Superior temporal gyrus (tissue), 1 donor: ENCODE measurements at regions not wholly inside any gene's neighbourhood (a gene's known extent, or its start where the extent isn't known, plus 50 kb on each side); places are given as distances from the start of the nearest gene placed in this dataset.

ENCODE experiments used
- DNase-seq: peaks from one replicate; pipeline ENCODE4 v3.0.0-alpha.2; 2016; ENCODE audit errors: extremely low spot score

DNA sequence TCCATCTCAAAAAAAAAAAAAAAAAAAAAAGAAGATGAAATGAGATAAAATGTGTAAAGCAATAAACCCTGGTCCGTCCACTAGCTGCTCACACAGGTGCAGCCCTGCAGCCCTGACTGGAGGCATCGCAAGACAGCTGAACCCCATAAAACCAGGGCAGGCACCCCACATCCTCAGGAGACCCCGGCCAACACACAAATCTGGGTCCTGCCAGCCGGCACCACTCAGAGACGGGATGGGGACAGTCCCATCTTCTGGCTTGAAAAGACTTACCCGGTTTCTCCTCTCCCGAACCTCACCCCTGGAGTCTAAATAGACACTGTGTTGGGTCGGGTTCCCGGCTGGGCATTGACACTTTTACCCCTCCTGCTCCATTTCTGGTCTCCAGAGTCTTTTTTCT, 52.7 kb upstream of the TNRC6C start:
- DNase-seq, result no peak

DNA sequence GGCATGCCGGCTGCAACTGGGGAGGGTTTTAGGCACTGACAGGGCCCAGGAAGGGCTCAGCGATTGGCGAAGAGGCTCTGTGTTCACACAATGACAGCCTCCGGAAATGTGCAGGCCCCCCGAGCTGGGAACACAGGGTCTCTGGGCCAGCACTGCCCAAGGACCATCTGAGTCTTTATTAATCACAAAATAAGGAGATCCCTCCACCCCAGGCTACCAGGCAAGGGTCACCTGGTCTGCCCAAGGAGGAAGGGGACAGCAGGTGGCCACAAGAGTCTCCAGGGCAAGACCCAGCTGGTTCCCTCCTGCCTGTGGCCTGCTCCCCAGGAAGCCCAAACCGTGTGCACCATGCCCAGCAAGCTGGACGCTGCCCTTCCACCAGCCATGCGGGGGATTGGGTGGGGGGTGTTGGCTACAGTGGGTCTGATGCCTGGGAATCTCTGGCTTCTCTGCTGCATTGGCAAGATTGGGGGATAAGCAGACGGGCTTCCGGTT, 52.1 kb upstream of the TNRC6C start:
- no peak for DNase-seq

DNA sequence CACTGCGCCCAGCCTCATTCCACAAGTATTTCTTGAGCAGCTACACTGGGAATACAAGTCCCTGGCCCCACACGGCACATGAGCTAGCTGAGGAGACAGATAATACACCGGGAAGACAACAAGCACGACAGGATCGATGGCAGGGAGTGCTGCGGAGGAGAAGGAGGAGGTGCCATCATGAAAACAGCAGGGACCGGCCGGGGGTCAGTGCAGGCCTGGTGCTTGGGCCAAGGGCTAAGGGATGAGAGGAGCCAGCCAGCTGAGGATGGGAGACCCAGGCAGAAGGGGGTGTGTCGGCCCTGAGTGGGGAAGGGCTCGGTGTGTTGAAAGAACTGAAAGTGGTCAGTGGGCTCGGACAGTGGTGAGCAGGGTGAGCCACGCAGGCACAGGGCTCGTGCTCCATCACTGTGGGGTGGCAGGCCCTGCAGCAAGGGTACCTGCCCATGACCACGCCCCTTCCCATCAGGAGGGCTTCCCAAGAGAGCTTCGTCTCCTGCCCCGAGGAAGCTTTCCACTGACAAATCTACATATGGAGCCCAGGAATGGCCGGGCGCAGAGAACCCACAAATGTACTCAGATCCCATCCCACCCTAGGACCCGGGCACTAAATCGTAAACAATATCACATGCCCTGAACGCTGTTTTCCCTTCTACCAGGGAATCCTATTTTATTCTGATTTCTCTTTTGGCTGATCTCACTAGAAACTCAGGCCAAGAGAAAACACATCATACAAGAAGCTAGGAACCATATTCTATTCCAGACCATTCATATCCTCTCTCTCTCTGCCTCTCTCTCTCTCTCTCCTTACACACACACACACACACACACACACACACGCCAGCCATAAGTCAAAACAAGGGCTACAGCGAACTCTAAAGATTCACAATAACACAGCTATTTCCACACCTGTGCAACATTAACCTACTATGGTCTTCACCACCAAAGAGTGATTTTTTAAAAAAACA, 50.7 kb upstream of the TNRC6C start:
- no peak for DNase-seq

DNA sequence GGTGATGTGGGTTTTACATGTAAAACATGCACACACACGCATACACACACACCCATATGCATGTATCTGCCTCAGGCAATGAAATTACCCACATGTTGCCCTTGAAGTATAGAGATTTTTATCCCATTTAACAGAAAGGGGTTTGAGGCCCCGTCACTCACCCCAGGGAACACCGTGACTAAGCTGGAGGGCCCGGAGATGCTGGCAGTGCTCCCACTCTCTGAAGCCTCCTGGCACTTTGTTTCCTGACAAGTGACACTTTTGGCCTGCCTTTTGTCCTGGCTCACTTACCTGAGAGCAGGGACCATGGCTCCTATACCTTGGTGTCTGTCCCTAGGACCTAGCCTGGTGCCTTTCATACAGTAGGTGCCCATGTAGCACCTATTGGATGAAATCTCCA, 50.0 kb upstream of the TNRC6C start:
- no peak for DNase-seq
